ENCODE measurements at regions not wholly inside any gene's neighbourhood (a gene's known extent, or its start where the extent isn't known, plus 50 kb on each side); places are given as distances from the start of the nearest gene placed in this dataset.

DNA sequence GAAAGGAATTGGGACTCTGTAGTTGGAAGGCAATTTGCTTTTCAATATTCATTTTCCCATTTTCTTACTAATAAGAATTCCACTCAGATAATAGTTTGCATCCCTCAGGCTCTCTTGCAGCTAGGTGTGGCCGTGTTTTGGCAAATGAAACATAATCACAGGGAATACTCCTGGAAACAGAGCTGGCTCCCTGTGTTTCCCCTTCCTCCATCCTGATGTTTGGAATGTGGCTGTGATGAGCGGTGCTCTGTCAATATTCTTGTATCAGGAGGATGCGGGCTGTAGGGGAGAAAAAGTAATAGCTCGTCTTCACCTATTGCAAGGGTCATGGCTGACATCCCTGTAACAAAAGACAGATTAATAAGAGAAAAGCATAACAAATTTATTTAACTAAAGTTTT lies 271.0 kb downstream of the MYCN start:
- DNase-seq (ENCODE audit: extremely low spot score, unreplicated experiment) = no peak
- peaks cover 6% of the 10 kb centered on the region for H3K9me3 Mint-ChIP-seq
- peaks cover 9% of the 10 kb centered on the region for H3K4me1 Mint-ChIP-seq (ENCODE audit: unreplicated experiment)
- no peaks in the 10 kb centered on the region for H3K27me3 Mint-ChIP-seq
- no peaks in the 10 kb centered on the region for H3K36me3 Mint-ChIP-seq
- TF ChIP-seq, protein P1, sequence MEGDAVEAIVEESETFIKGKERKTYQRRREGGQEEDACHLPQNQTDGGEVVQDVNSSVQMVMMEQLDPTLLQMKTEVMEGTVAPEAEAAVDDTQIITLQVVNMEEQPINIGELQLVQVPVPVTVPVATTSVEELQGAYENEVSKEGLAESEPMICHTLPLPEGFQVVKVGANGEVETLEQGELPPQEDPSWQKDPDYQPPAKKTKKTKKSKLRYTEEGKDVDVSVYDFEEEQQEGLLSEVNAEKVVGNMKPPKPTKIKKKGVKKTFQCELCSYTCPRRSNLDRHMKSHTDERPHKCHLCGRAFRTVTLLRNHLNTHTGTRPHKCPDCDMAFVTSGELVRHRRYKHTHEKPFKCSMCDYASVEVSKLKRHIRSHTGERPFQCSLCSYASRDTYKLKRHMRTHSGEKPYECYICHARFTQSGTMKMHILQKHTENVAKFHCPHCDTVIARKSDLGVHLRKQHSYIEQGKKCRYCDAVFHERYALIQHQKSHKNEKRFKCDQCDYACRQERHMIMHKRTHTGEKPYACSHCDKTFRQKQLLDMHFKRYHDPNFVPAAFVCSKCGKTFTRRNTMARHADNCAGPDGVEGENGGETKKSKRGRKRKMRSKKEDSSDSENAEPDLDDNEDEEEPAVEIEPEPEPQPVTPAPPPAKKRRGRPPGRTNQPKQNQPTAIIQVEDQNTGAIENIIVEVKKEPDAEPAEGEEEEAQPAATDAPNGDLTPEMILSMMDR (conservative IDR thresholded peaks at IDR 0.05) = no peak
- H3K4me3 Mint-ChIP-seq = no peak overlapping the region
- H3K27ac Mint-ChIP-seq = no peak overlapping the region

DNA sequence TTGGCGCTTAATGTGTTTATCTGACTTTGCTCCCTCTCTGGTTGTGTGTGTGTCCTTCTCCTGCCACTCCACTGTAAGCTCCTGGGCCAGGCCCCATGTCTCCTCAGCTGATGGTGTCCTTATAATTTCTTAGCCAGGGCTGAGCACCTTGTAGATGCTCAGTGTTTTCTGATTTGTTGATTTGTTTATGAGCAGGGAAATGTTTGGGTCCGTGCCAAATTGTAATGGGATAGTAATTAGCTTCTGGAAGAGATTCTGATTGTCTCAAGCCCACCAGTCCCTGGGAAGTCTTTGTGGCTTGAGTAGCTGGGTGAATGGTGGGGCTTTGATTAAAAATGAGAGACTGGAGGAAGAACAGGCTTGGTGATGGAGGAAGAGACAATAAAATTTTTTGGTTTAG lies 270.5 kb downstream of the MYCN start:
- peaks cover 6% of the 10 kb centered on the region for H3K4me1 Mint-ChIP-seq (ENCODE audit: unreplicated experiment)
- no peak overlapping the region for H3K27ac Mint-ChIP-seq
- no peaks in the 10 kb centered on the region for H3K36me3 Mint-ChIP-seq
- DNase-seq (ENCODE audit: extremely low spot score, unreplicated experiment) = no peak
- no peaks in the 10 kb centered on the region for H3K27me3 Mint-ChIP-seq
- no peak overlapping the region for H3K4me3 Mint-ChIP-seq
- H3K9me3 Mint-ChIP-seq = peaks cover 6% of the 10 kb centered on the region
- TF ChIP-seq, protein P1 (conservative IDR thresholded peaks at IDR 0.05) = no peak

DNA sequence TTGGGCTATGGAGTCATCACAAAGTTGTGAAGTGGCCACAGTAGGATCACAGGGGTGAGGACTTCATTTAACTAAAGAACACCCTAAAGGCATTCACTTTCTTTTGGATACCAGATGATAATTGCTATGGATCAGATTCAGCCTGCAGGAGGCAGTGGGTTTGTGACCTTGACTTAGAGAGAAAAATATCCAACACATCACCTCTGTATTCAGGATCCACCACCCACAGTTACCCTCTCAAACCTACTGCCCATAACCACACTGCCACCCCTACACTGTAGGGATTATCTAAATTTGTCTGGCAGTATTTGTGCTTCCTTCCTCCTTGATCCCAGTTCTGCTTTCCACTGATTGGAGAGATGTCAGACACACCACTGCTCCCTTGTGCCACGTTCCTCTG lies 269.4 kb downstream of the MYCN start:
- Mint-ChIP-seq H3K27me3 (no peaks in the 10 kb centered on the region), H3K4me3 (no peak overlapping the region), H3K27ac (no peak overlapping the region), H3K4me1 (ENCODE audit: unreplicated experiment) (peaks cover 5% of the 10 kb centered on the region), H3K9me3 (peaks cover 6% of the 10 kb centered on the region), H3K36me3 (no peaks in the 10 kb centered on the region)
- TF ChIP-seq, protein P1 (conservative IDR thresholded peaks at IDR 0.05) = no peak
- no peak for DNase-seq (ENCODE audit: extremely low spot score, unreplicated experiment)

DNA sequence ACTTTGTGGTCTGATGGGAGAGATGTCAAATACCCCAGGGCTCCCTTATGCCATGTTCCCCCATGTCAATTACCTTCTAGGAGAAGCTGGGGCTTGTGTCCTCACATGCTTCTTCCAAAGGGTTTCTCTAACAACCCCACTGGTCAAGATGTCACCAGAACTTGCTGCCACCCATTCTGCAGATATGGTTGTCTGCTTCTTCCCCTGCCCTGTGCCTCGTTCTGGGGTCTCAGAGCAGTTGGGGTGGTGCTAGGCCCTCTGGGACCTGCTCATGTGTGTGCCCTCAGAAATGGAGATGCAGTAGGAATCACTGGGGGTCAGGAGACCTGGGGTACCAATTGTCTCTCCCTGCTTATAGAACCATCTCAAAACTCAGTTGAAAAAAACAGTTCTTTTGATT lies 268.6 kb downstream of the MYCN start:
- TF ChIP-seq, protein P1 (conservative IDR thresholded peaks at IDR 0.05) = no peak
- no peak overlapping the region for H3K4me3 Mint-ChIP-seq
- peaks cover 10% of the 10 kb centered on the region for H3K4me1 Mint-ChIP-seq (ENCODE audit: unreplicated experiment)
- no peak for DNase-seq (ENCODE audit: extremely low spot score, unreplicated experiment)
- H3K27ac Mint-ChIP-seq = no peak overlapping the region
- no peaks in the 10 kb centered on the region for H3K27me3 Mint-ChIP-seq
- peaks cover 6% of the 10 kb centered on the region for H3K9me3 Mint-ChIP-seq
- H3K36me3 Mint-ChIP-seq = no peaks in the 10 kb centered on the region

DNA sequence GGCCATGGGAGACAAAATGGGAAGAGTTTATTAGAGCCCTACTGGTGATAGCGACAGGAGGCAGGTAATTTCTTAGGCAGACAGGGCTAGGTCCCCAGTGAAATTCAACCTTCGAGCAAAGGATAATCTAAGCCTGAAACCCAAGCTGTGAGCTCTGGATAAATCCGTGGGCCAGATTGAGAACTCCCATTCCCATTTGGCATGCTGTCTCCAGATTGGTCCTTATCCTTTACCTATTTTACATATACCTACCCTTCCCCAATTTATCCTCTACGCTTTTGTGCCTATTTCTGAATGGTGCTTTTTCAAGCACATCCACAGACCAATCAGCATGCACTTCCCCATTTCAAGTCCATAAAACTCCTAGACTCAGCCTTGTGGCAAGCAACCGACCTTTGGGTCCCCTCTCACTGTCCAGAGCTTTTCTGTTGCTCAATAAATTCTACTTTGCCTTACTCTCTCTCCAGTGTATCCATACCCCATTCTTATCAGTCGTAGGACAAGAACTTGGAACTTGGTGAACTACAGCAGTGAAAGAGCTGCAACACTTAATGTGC lies 268.0 kb downstream of the MYCN start:
- H3K27me3 Mint-ChIP-seq = no peaks in the 10 kb centered on the region
- H3K36me3 Mint-ChIP-seq = no peaks in the 10 kb centered on the region
- peaks cover 6% of the 10 kb centered on the region for H3K9me3 Mint-ChIP-seq
- no peak for DNase-seq (ENCODE audit: extremely low spot score, unreplicated experiment)
- TF ChIP-seq, protein P1 (conservative IDR thresholded peaks at IDR 0.05) = no peak
- H3K4me3 Mint-ChIP-seq = no peak overlapping the region
- peaks cover 10% of the 10 kb centered on the region for H3K4me1 Mint-ChIP-seq (ENCODE audit: unreplicated experiment)
- no peak overlapping the region for H3K27ac Mint-ChIP-seq

DNA sequence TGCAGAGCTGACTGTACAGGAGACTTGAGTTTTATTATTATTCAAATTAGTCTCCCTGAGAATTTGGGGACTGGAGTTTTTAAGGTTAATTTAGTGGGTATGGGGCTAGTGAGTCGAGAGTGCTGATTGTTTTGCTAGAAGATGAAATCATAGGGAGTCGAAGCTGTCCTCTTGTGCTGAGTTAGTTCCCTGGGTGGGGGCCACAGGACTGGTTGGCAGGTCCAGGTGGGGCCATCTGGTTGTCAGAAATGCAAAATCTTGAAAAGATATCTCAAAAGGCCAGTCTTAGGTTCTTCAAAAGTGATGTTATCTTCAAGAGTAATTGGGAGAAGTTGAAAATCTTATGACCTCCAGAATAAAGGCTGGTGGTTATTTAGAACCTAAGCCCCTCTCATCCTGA lies 267.3 kb downstream of the MYCN start:
- Mint-ChIP-seq H3K9me3 (peaks cover 6% of the 10 kb centered on the region), H3K27ac (no peak overlapping the region), H3K4me3 (no peak overlapping the region), H3K27me3 (no peaks in the 10 kb centered on the region), H3K4me1 (ENCODE audit: unreplicated experiment) (peaks cover 10% of the 10 kb centered on the region), H3K36me3 (no peaks in the 10 kb centered on the region)
- no peak for DNase-seq (ENCODE audit: extremely low spot score, unreplicated experiment)
- TF ChIP-seq, protein P1 (conservative IDR thresholded peaks at IDR 0.05) = no peak

Data from type B pancreatic cell (in vitro differentiated cells).